ENCODE measurements at regions not wholly inside any gene's neighbourhood (a gene's known extent, or its start where the extent isn't known, plus 50 kb on each side); places are given as distances from the start of the nearest gene placed in this dataset.

- ATAC-seq, result peak; percentile 73
- TF ChIP-seq POLR2AphosphoS5 (IDR thresholded peaks at IDR 0.05) (peak; percentile 50), POLR2A (IDR thresholded peaks at IDR 0.05) (no peak)
- Histone ChIP-seq H3K27me3 (peaks cover 33% of the 10 kb centered on the region), H3K4me1 (no peaks in the 10 kb centered on the region), H3K9me3 (no peaks in the 10 kb centered on the region), H3K27ac (no peak overlapping the region), H3K36me3 (no peaks in the 10 kb centered on the region), H3K4me3 (no peak overlapping the region)
- 61 to 73% methylated on average over 4 to 6 of the region's 7 CpGs for whole genome bisulfite sequencing, 2 donors (ENCODE audit: low coverage in 1 of 2)
These were observed 199.9 kb upstream of the PKDCC start for GRCh38 chr2:41847744-41848441.

GRCh38 chr2:41851554-41851953 is 196.3 kb upstream of the PKDCC start:
- ATAC-seq, result no peak
- no peak overlapping the region for H3K27ac ChIP-seq
- 67 to 75% methylated on average over 1 to 2 of the region's 5 CpGs for WGBS, 2 donors (ENCODE audit: low coverage in 1 of 2)
- H3K4me1 ChIP-seq, result no peaks in the 10 kb centered on the region
- H3K27me3 ChIP-seq, result peaks cover 33% of the 10 kb centered on the region
- no peak overlapping the region for H3K4me3 ChIP-seq
- TF ChIP-seq POLR2AphosphoS5 (IDR thresholded peaks at IDR 0.05), result no peak
- no peak for TF ChIP-seq EP300 (IDR thresholded peaks at IDR 0.05)
- no peak for TF ChIP-seq CTCF (IDR thresholded peaks at IDR 0.05)
- TF ChIP-seq POLR2A (IDR thresholded peaks at IDR 0.05), result no peak
- H3K36me3 ChIP-seq, result no peaks in the 10 kb centered on the region
- no peaks in the 10 kb centered on the region for H3K9me3 ChIP-seq

- TF ChIP-seq POLR2AphosphoS5 (IDR thresholded peaks at IDR 0.05), result no peak
- peak; percentile 56 to 80 (median 74) for TF ChIP-seq CTCF (IDR thresholded peaks at IDR 0.05)
- Histone ChIP-seq H3K27me3 (peaks cover 15% of the 10 kb centered on the region), H3K27ac (no peak overlapping the region), H3K9me3 (no peaks in the 10 kb centered on the region), H3K4me1 (no peaks in the 10 kb centered on the region), H3K36me3 (no peaks in the 10 kb centered on the region), H3K4me3 (no peak overlapping the region)
- ATAC-seq, result peak; percentile 42
- 1 to 26% methylated on average over 4 to 6 of the region's 8 CpGs for WGBS, 2 donors (ENCODE audit: low coverage in 1 of 2)
These were observed 194.2 kb upstream of the PKDCC start for GRCh38 chr2:41853427-41854191.

- H3K4me1 ChIP-seq, result no peaks in the 10 kb centered on the region
- H3K27ac ChIP-seq, result no peak overlapping the region
- no peaks in the 10 kb centered on the region for H3K9me3 ChIP-seq
- H3K36me3 ChIP-seq, result no peaks in the 10 kb centered on the region
- H3K4me3 ChIP-seq, result no peak overlapping the region
- no peak for TF ChIP-seq CTCF (IDR thresholded peaks at IDR 0.05)
- H3K27me3 ChIP-seq, result peaks cover 10% of the 10 kb centered on the region
- ATAC-seq, result no peak
- 74 to 87% methylated on average over 2 to 4 of the region's 4 CpGs for WGBS, 2 donors (ENCODE audit: low coverage in 1 of 2)
These were observed 193.6 kb upstream of the PKDCC start for GRCh38 chr2:41854227-41854626.

- TF ChIP-seq POLR2A (IDR thresholded peaks at IDR 0.05) (no peak), EP300 (IDR thresholded peaks at IDR 0.05) (no peak), POLR2AphosphoS5 (IDR thresholded peaks at IDR 0.05) (no peak)
- ATAC-seq, result no peak
- H3K4me3 ChIP-seq, result no peak overlapping the region
- H3K9me3 ChIP-seq, result no peaks in the 10 kb centered on the region
- H3K4me1 ChIP-seq, result no peaks in the 10 kb centered on the region
- 69 to 100% methylated on average over 1 of the region's 1 CpG for WGBS, 2 donors (ENCODE audit: low coverage in 1 of 2)
- H3K27me3 ChIP-seq, result no peaks in the 10 kb centered on the region
- no peaks in the 10 kb centered on the region for H3K36me3 ChIP-seq
- H3K27ac ChIP-seq, result no peak overlapping the region
These were observed 190.9 kb upstream of the PKDCC start for GRCh38 chr2:41856946-41857345.
